Progenitor cell of endocrine pancreas (in vitro differentiated cells): ENCODE measurements at regions not wholly inside any gene's neighbourhood (a gene's known extent, or its start where the extent isn't known, plus 50 kb on each side); places are given as distances from the start of the nearest gene placed in this dataset.

Experiments used
- DNase-seq: peaks from one replicate; pipeline ENCODE4 v3.0.0; 2021; ENCODE audit warnings: low spot score; ENCODE audit not compliant: unreplicated experiment
- H3K27ac Mint-ChIP-seq: 2 replicates; pipeline ENCODE4 v1.8.0; 2021; ENCODE audit warnings: mild to moderate bottlenecking, moderate library complexity, mixed read lengths
- H3K27me3 Mint-ChIP-seq: 2 replicates; pipeline ENCODE4 v1.8.0; 2021; ENCODE audit warnings: mixed read lengths
- H3K36me3 Mint-ChIP-seq: 2 replicates; pipeline ENCODE4 v1.8.0; 2022; ENCODE audit warnings: mixed read lengths; ENCODE audit not compliant: insufficient read depth
- H3K4me1 Mint-ChIP-seq: 2 replicates; pipeline ENCODE4 v1.8.0; 2021; ENCODE audit warnings: low read depth, mixed read lengths
- H3K4me3 Mint-ChIP-seq: 2 replicates; pipeline ENCODE4 v1.8.0; 2021; ENCODE audit warnings: low read depth, mild to moderate bottlenecking, moderate library complexity, mixed read lengths
- H3K9me3 Mint-ChIP-seq: 2 replicates; pipeline ENCODE4 v1.8.0; 2021; ENCODE audit warnings: low read depth, mixed read lengths
- TF ChIP-seq, protein P1 (sequence below): fragments of 200-600 bp; sonication (generic); IDR thresholded peaks from one replicate; pipeline ENCODE4 v1.5.0; 2021; ENCODE audit warnings: antibody characterized with exemption, mild to moderate bottlenecking; ENCODE audit not compliant: unreplicated experiment

DNA sequence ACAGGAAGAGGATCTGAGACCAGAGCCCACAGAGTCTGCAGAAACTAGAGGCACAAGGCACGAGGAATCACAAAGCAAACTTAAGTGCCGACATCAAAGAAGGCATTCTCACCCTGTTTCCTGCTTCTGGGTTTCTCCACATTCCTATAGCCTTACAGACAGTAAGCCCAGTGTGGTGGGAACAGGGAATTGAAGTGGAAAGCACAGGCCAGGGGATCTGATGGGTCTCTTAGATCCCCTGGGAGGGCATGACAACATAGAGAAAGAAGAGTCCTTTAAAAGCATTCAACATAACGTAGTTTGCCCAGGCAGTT, 75.6 kb upstream of the FRMD6 start:
- peaks cover 3% of the 10 kb centered on the region for H3K27me3 Mint-ChIP-seq
- H3K27ac Mint-ChIP-seq = no peak overlapping the region
- DNase-seq = no peak
- H3K36me3 Mint-ChIP-seq = no peaks in the 10 kb centered on the region
- no peak overlapping the region for H3K4me3 Mint-ChIP-seq
- no peaks in the 10 kb centered on the region for H3K9me3 Mint-ChIP-seq
- peaks cover 5% of the 10 kb centered on the region for H3K4me1 Mint-ChIP-seq
- TF ChIP-seq, protein P1, sequence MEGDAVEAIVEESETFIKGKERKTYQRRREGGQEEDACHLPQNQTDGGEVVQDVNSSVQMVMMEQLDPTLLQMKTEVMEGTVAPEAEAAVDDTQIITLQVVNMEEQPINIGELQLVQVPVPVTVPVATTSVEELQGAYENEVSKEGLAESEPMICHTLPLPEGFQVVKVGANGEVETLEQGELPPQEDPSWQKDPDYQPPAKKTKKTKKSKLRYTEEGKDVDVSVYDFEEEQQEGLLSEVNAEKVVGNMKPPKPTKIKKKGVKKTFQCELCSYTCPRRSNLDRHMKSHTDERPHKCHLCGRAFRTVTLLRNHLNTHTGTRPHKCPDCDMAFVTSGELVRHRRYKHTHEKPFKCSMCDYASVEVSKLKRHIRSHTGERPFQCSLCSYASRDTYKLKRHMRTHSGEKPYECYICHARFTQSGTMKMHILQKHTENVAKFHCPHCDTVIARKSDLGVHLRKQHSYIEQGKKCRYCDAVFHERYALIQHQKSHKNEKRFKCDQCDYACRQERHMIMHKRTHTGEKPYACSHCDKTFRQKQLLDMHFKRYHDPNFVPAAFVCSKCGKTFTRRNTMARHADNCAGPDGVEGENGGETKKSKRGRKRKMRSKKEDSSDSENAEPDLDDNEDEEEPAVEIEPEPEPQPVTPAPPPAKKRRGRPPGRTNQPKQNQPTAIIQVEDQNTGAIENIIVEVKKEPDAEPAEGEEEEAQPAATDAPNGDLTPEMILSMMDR = no peak

- H3K4me1 Mint-ChIP-seq = peaks cover 5% of the 10 kb centered on the region
Measured at GRCh38 chr14:51576879-51577278, 74.8 kb upstream of the FRMD6 start.

DNA sequence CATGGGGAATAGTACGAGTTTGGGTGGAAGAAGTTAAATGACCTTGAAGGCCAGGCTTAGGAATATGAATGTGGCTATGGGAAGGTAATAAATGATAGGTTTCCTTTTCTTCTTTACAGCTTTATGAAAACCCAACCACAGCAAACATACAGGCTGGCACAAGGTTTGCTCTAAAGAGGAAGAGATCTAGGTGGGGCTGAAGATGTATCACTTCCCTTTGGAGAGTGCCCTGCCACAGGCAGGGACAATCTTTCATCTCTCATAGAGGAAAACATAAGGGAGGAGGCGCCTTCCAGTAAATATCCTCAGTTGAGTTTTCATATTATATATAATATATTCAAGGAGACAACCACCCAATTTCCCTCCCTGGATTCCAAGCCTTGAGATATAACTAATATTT, 72.9 kb upstream of the FRMD6 start:
- H3K27me3 Mint-ChIP-seq = peaks cover 3% of the 10 kb centered on the region
- TF ChIP-seq, protein P1 = no peak
- peaks cover 5% of the 10 kb centered on the region for H3K4me1 Mint-ChIP-seq
- H3K4me3 Mint-ChIP-seq = no peak overlapping the region
- no peak for DNase-seq
- peaks cover 2% of the 10 kb centered on the region for H3K9me3 Mint-ChIP-seq
- no peaks in the 10 kb centered on the region for H3K36me3 Mint-ChIP-seq
- H3K27ac Mint-ChIP-seq = no peak overlapping the region

More at GRCh38 chr14:51576879-51577278, 74.8 kb upstream of the FRMD6 start:
- H3K4me3 Mint-ChIP-seq = no peak overlapping the region
- peaks cover under 1% of the 10 kb centered on the region for H3K9me3 Mint-ChIP-seq
- DNase-seq = no peak
- peaks cover 3% of the 10 kb centered on the region for H3K27me3 Mint-ChIP-seq
- no peak overlapping the region for H3K27ac Mint-ChIP-seq
- TF ChIP-seq, protein P1 = no peak
- H3K36me3 Mint-ChIP-seq = no peaks in the 10 kb centered on the region

GRCh38 chr14:51581017-51581881, 70.5 kb upstream of the FRMD6 start:
- Mint-ChIP-seq H3K4me1 (no peaks in the 10 kb centered on the region), H3K4me3 (no peak overlapping the region), H3K36me3 (no peaks in the 10 kb centered on the region), H3K27me3 (peaks cover 3% of the 10 kb centered on the region), H3K9me3 (peaks cover 2% of the 10 kb centered on the region), H3K27ac (no peak overlapping the region)
- TF ChIP-seq, protein P1 = no peak
- DNase-seq = no peak

DNA sequence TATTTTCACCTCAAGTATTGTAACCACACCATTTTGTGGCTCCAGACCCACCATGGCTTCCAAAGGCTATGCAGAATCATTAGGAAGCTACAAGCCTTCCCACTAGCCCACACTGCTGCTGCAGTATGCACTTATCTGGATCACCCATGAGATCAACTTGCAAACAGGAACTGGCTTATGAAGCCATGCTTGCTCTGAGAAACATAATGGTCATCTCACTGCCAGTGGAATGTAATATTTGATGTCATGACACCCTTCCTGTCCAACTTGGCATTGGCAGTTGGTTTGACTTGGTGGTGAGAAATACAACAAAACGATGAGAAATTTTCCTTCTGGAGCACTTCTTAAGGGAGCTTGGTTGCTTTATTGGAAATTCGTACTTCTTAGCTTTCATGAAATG, 69.3 kb upstream of the FRMD6 start:
- no peak for DNase-seq
- Mint-ChIP-seq H3K27ac (no peak overlapping the region), H3K36me3 (no peaks in the 10 kb centered on the region), H3K27me3 (no peaks in the 10 kb centered on the region), H3K9me3 (peaks cover 2% of the 10 kb centered on the region), H3K4me1 (no peaks in the 10 kb centered on the region), H3K4me3 (no peak overlapping the region)
- TF ChIP-seq, protein P1 = no peak
